HepG2 (cell line): ENCODE measurements at regions not wholly inside any gene's neighbourhood (a gene's known extent, or its start where the extent isn't known, plus 50 kb on each side); places are given as distances from the start of the nearest gene placed in this dataset.

Source experiments
- CBX5 ChIP-seq: sonication (generic); formaldehyde crosslinking; IDR thresholded peaks from 2 replicates; pipeline ENCODE4 v1.4.0; 2020; ENCODE audit warnings: missing genetic modification reagents, borderline replicate concordance
- ETV5 ChIP-seq: IDR thresholded peaks from 2 replicates; pipeline ENCODE4 v1.6.1; 2018; ENCODE audit warnings: missing biosample characterization, missing genetic modification reagents, inconsistent platforms, borderline replicate concordance
- FOXJ3 ChIP-seq: sonication (generic); formaldehyde crosslinking; IDR thresholded peaks from 2 replicates; pipeline ENCODE4 v1.4.0; 2020; ENCODE audit warnings: missing genetic modification reagents, mild to moderate bottlenecking, borderline replicate concordance
- HMG20A ChIP-seq: IDR thresholded peaks from 2 replicates; pipeline ENCODE4 v1.6.1; 2016; ENCODE audit warnings: borderline replicate concordance
- HNF4A ChIP-seq: sonication (generic); formaldehyde crosslinking; IDR thresholded peaks from 2 replicates; pipeline ENCODE4 v1.4.0; 2020; ENCODE audit warnings: missing genetic modification reagents
- HOXA9 ChIP-seq: sonication (generic); formaldehyde crosslinking; IDR thresholded peaks from 2 replicates; pipeline ENCODE4 v1.8.1; 2022; ENCODE audit warnings: missing genetic modification reagents, mild to moderate bottlenecking, moderate library complexity, borderline replicate concordance
- MAZ ChIP-seq, 2 experiments: sonication (generic) in 1 of 2; formaldehyde crosslinking in 1 of 2; IDR thresholded peaks; 2 replicates each; pipeline versions ENCODE4 v1.5.0 to v1.6.1; 2012 to 2020; ENCODE audit warnings: low read depth in 2 of 2, mild to moderate bottlenecking in 2 of 2, borderline replicate concordance in 1 of 2, improper control_type of control experiment in 1 of 2, low read length in 1 of 2, missing genetic modification reagents in 1 of 2, moderate library complexity in 1 of 2
- NAIF1 ChIP-seq: sonication (generic); formaldehyde crosslinking; IDR thresholded peaks from 2 replicates; pipeline ENCODE4 v1.5.0; 2020; ENCODE audit warnings: mild to moderate bottlenecking, missing genetic modification reagents, borderline replicate concordance
- SOX13 ChIP-seq, 3 experiments: fragments of 450-650 bp in 1 of 3; sonication (generic) in 1 of 3; formaldehyde crosslinking in 1 of 3; IDR thresholded peaks in 2 of 3; conservative IDR thresholded peaks in 1 of 3; 2 replicates each; pipeline versions ENCODE4 v1.5.0 to v1.6.1; 2016 to 2020; ENCODE audit warnings: antibody characterized with exemption in 1 of 3, mild to moderate bottlenecking in 1 of 3, missing compliant biosample characterization in 1 of 3, missing genetic modification reagents in 1 of 3, moderate library complexity in 1 of 3
- ZFYVE20 ChIP-seq: sonication (generic); formaldehyde crosslinking; IDR thresholded peaks from 2 replicates; pipeline ENCODE4 v1.8.0; 2023; ENCODE audit warnings: low read depth, mild to moderate bottlenecking, moderate library complexity, missing genetic modification reagents, borderline replicate concordance
- ZNF567 ChIP-seq: sonication (generic); formaldehyde crosslinking; IDR thresholded peaks from 2 replicates; pipeline ENCODE4 v1.8.1; 2023; ENCODE audit warnings: mild to moderate bottlenecking, missing genetic modification reagents, borderline replicate concordance
- ZNF580 ChIP-seq: IDR thresholded peaks from 2 replicates; pipeline ENCODE4 v1.6.1; 2016; ENCODE audit warnings: low read depth, borderline replicate concordance
- ZNF629 ChIP-seq: sonication (generic); formaldehyde crosslinking; conservative IDR thresholded peaks from 2 replicates; pipeline ENCODE4 v1.5.0; 2020; ENCODE audit warnings: missing genetic modification reagents
- ZNF768 ChIP-seq: sonication (generic); formaldehyde crosslinking; IDR thresholded peaks from 2 replicates; pipeline ENCODE4 v1.4.0; 2020; ENCODE audit warnings: missing genetic modification reagents
- TF ChIP-seq, protein P1 (sequence below): sonication (generic); formaldehyde crosslinking; IDR thresholded peaks from 2 replicates; pipeline ENCODE4 v1.4.0; 2020; ENCODE audit warnings: mild to moderate bottlenecking, missing genetic modification reagents
- TF ChIP-seq, protein P2 (sequence below): sonication (generic); formaldehyde crosslinking; IDR thresholded peaks from 2 replicates; pipeline ENCODE4 v1.4.0; 2020; ENCODE audit warnings: missing genetic modification reagents
- TF ChIP-seq, protein P3 (sequence below): sonication (generic); formaldehyde crosslinking; IDR thresholded peaks from 2 replicates; pipeline ENCODE4 v1.9.0; 2021; ENCODE audit warnings: missing genetic modification reagents, borderline replicate concordance

GRCh38 chr4:153038623-153039311, 102.6 kb downstream of the FHDC1 start (continued):
- TF ChIP-seq ZNF580 (CRISPR knock-in tag) (0 out of 2 replicates have a peak, but pooled peaks have one; percentile 26), HMG20A (peak; percentile 53; the same call in 1 of the 2 replicates), FOXJ3 (CRISPR knock-in tag) (peak; percentile 85; the same call in 1 of the 2 replicates), ZFYVE20 (CRISPR knock-in tag) (no peak), HNF4A (CRISPR knock-in tag) (peak; percentile 44; the same call in 1 of the 2 replicates), HOXA9 (CRISPR knock-in tag) (no peak), ZNF567 (0 out of 2 replicates have a peak, but pooled peaks have one; percentile 69), SOX13 (IDR thresholded peaks at IDR 0.05) (no peak), SOX13 (CRISPR knock-in tag; conservative IDR thresholded peaks at IDR 0.05 in 1 of 2, IDR thresholded peaks at IDR 0.05 in 1 of 2) (peak in 1 of 2 experiments; percentile 56; a peak in 2 of 4 replicates), CBX5 (CRISPR knock-in tag) (no peak), NAIF1 (CRISPR knock-in tag) (peak; percentile 58; the same call in 1 of the 2 replicates), MAZ (IDR thresholded peaks at IDR 0.05; ENCODE audit: borderline replicate concordance, low read depth, low read length) (no peak), MAZ (CRISPR knock-in tag; IDR thresholded peaks at IDR 0.05; ENCODE audit: low read depth) (0 out of 2 replicates have a peak, but pooled peaks have one; percentile 42), ZNF768 (peak; percentile 76; the same call in 1 of the 2 replicates), ETV5 (CRISPR knock-in tag) (peak; percentile 74; the same call in 1 of the 2 replicates), ZNF629 (CRISPR knock-in tag) (no peak)
- TF ChIP-seq, protein P1, sequence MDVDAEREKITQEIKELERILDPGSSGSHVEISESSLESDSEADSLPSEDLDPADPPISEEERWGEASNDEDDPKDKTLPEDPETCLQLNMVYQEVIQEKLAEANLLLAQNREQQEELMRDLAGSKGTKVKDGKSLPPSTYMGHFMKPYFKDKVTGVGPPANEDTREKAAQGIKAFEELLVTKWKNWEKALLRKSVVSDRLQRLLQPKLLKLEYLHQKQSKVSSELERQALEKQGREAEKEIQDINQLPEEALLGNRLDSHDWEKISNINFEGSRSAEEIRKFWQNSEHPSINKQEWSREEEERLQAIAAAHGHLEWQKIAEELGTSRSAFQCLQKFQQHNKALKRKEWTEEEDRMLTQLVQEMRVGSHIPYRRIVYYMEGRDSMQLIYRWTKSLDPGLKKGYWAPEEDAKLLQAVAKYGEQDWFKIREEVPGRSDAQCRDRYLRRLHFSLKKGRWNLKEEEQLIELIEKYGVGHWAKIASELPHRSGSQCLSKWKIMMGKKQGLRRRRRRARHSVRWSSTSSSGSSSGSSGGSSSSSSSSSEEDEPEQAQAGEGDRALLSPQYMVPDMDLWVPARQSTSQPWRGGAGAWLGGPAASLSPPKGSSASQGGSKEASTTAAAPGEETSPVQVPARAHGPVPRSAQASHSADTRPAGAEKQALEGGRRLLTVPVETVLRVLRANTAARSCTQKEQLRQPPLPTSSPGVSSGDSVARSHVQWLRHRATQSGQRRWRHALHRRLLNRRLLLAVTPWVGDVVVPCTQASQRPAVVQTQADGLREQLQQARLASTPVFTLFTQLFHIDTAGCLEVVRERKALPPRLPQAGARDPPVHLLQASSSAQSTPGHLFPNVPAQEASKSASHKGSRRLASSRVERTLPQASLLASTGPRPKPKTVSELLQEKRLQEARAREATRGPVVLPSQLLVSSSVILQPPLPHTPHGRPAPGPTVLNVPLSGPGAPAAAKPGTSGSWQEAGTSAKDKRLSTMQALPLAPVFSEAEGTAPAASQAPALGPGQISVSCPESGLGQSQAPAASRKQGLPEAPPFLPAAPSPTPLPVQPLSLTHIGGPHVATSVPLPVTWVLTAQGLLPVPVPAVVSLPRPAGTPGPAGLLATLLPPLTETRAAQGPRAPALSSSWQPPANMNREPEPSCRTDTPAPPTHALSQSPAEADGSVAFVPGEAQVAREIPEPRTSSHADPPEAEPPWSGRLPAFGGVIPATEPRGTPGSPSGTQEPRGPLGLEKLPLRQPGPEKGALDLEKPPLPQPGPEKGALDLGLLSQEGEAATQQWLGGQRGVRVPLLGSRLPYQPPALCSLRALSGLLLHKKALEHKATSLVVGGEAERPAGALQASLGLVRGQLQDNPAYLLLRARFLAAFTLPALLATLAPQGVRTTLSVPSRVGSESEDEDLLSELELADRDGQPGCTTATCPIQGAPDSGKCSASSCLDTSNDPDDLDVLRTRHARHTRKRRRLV (CRISPR knock-in tag) = no peak
- TF ChIP-seq, protein P2, sequence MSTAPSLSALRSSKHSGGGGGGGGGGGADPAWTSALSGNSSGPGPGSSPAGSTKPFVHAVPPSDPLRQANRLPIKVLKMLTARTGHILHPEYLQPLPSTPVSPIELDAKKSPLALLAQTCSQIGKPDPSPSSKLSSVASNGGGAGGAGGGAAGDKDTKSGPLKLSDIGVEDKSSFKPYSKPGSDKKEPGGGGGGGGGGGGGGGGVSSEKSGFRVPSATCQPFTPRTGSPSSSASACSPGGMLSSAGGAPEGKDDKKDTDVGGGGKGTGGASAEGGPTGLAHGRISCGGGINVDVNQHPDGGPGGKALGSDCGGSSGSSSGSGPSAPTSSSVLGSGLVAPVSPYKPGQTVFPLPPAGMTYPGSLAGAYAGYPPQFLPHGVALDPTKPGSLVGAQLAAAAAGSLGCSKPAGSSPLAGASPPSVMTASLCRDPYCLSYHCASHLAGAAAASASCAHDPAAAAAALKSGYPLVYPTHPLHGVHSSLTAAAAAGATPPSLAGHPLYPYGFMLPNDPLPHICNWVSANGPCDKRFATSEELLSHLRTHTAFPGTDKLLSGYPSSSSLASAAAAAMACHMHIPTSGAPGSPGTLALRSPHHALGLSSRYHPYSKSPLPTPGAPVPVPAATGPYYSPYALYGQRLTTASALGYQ (CRISPR knock-in tag) = peak; percentile 54; the same call in 1 of the 2 replicates
- TF ChIP-seq, protein P3, sequence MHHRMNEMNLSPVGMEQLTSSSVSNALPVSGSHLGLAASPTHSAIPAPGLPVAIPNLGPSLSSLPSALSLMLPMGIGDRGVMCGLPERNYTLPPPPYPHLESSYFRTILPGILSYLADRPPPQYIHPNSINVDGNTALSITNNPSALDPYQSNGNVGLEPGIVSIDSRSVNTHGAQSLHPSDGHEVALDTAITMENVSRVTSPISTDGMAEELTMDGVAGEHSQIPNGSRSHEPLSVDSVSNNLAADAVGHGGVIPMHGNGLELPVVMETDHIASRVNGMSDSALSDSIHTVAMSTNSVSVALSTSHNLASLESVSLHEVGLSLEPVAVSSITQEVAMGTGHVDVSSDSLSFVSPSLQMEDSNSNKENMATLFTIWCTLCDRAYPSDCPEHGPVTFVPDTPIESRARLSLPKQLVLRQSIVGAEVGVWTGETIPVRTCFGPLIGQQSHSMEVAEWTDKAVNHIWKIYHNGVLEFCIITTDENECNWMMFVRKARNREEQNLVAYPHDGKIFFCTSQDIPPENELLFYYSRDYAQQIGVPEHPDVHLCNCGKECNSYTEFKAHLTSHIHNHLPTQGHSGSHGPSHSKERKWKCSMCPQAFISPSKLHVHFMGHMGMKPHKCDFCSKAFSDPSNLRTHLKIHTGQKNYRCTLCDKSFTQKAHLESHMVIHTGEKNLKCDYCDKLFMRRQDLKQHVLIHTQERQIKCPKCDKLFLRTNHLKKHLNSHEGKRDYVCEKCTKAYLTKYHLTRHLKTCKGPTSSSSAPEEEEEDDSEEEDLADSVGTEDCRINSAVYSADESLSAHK (CRISPR knock-in tag) = no peak
